NCI-H526 treated with DMSO at 0.1 percent for 48 hours (cell line): ENCODE measurements at regions not wholly inside any gene's neighbourhood (a gene's known extent, or its start where the extent isn't known, plus 50 kb on each side); places are given as distances from the start of the nearest gene placed in this dataset.
"Not testable (repeated sequence)": the region's sequence is repeated elsewhere in the genome, so short reads cannot be mapped to it uniquely, and the experiment has no call there.

ENCODE experiments used
- DNase-seq: peaks from one replicate; lab custom pipeline; 2025; lab: John Stamatoyannopoulos, UW

DNA sequence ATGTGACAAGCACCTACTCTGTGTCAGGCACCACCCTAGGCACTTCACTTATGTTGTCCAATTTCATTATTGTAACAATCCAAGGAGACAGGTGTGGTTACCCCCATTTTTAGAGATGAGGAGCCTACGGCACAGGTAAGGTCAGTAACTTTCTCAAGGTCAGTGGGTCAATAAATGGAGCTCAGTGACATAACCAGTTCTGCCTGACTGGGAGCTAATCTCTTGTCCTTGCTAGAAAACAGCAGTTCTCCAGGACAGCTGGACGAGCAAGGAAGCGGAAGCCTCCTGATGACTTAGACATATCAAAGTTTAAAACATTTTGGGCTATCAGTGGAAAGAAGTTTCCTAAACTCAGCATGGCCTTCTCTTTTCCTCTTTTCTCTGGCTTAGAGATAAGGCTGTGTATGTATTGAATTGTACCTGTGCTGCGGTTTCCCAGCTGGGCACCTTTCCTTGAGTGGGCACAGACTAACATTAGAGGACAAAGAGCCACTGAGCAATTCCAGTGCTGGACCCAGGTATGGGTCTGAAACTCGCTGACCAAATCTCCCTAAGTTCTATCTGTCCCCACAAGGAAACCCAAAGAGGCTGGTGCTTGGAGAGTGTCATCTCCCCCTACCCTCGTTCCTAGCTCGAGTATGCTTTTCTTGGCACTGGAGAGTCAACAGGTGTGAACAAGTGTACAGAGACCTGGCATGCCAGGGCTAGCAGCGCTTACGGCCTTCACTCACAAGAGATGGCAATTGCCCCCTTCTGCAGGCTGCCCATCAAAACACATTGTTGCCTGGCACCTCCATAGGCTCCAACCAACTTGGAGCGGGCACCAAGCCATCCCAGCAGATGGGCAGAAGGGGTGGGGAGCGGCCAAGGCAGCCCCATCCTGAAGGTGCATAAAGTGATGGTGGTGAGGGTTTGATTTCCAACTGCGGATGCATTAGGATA is 456.1 kb upstream of the PROX1 start:
- no peak for DNase-seq

DNA sequence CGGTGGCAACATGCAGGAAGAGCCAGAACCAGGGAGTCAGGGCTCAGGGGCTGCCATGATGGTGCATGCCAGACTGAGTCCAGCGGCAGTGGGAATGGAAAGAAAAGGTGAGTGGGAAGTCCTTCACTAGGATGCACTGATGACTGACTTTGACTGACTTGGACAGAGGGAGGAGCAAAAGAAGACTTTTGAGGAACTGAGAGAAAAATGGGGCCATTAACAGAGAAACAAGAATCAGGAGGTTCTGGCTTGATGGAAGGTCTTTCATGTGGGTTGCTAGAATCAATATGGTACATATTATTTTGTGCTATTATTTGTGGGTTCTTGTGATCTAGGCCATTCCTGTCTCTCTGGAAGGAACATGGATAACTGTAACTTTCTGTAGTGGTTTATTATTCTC is 454.6 kb upstream of the PROX1 start:
- no peak for DNase-seq

DNA sequence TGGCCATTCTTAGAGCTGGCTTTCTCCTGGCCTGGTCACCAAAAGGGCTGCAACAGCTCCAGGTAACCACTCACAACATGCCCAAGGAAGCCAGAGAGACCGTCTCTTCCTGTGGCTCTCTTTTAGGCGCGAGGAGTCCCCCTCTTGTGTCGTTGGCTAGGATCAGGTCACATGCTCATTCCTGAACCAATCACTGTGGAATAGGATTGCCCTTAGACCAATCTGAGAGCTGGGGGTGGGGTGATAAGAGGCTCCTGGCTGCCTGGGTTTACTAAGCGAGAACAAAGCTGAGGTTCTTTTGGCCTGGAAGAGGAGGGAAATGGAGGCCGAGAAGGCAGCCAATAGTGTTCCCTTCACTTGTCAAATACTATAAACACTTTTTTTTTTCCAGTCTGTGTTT is 452.1 kb upstream of the PROX1 start:
- no peak for DNase-seq

- DNase-seq = no peak
Observed at GRCh38 chr1:213538251-213538650, 449.5 kb upstream of the PROX1 start.

GRCh38 chr1:213539464-213539863 is 448.3 kb upstream of the PROX1 start:
- DNase-seq = no peak

- DNase-seq = no peak
Observed at GRCh38 chr1:213541641-213542040, 446.1 kb upstream of the PROX1 start.

- not testable (repeated sequence) for DNase-seq
Observed at GRCh38 chr1:213545181-213545580, 442.6 kb upstream of the PROX1 start.

GRCh38 chr1:213549982-213550381 is 437.8 kb upstream of the PROX1 start:
- no peak for DNase-seq

DNA sequence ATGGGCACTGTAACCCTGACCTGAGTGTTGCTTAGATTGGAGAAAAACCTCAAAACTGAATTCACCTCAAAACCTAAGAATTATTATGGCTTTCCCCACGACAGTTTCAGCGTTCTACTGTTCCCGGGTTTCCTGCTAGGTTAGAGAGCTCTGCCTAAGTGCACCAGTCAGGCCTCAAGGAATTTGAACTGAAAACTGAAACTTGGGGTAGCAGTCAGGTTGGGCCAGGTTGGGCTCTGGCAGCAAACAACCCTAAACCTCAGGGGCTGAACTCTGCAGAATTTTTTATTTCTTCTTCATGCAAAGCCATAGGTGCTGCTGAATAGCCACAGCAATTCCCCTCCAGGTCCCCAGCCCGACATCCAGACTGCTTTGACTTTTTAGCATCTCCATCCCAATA is 437.0 kb upstream of the PROX1 start:
- no peak for DNase-seq

GRCh38 chr1:213552045-213552444 is 435.7 kb upstream of the PROX1 start:
- no peak for DNase-seq

GRCh38 chr1:213560226-213560625 is 427.5 kb upstream of the PROX1 start:
- no peak for DNase-seq

- DNase-seq = no peak
Observed at GRCh38 chr1:213561870-213562269, 425.9 kb upstream of the PROX1 start.

- DNase-seq = peak; percentile 24
Observed at GRCh38 chr1:213564215-213564659, 423.5 kb upstream of the PROX1 start.

GRCh38 chr1:213568929-213569815 is 418.6 kb upstream of the PROX1 start:
- no peak for DNase-seq

DNA sequence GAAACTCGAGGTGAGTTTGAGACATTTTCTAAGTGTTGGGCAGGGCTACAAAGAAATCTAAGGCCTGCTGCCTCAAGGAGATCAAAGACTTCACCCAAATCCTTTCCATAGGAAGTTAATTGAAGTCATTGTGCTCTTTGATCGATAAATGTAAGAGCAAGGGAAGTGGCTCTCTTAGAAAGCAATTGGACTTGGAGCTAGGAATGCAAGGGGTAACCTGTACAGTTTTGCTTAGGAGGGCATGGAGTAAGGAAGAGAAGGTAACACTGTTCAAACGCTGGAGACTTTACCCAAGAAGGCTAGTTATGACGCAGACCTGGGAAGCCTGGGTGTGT is 418.0 kb upstream of the PROX1 start:
- no peak for DNase-seq

DNA sequence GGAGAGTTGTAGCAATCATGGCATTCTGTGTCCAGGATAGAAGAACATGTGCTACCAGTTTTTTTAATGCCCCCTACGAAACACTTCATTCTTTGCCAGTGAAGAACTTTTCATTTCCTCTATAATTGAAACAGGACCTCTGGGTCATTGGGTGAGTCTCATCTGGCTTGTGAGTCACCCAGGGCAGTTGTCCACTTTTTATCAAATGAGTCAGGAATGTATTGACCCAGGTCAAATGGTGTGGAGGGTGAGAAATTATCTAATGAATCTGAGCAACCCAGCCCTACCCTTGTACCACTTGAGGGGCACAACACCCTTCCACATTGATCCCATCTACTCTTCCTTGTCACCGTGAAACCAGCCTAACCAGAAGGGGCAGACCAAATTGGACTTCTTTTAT is 417.3 kb upstream of the PROX1 start:
- no peak for DNase-seq

DNA sequence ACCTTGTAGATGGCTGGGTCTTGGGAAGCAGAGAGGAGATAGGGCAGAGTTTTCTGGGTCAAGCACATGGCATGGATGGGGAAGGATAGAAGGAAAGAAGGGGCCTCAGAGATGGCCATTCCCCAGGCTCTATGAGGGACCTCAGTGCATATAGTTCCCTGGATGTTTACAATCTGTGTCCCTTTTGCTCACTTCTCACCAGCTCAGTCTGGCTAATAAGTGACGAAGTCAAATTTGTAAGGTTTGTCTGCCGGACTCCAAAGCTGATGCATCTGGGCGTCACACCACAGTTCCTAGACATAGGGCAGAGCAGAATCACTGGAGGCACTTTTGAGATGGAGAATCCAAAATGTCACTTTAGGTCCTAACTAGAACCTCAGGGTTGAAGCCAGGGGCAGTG is 416.4 kb upstream of the PROX1 start:
- no peak for DNase-seq

GRCh38 chr1:213571843-213572242 is 415.9 kb upstream of the PROX1 start:
- no peak for DNase-seq

DNA sequence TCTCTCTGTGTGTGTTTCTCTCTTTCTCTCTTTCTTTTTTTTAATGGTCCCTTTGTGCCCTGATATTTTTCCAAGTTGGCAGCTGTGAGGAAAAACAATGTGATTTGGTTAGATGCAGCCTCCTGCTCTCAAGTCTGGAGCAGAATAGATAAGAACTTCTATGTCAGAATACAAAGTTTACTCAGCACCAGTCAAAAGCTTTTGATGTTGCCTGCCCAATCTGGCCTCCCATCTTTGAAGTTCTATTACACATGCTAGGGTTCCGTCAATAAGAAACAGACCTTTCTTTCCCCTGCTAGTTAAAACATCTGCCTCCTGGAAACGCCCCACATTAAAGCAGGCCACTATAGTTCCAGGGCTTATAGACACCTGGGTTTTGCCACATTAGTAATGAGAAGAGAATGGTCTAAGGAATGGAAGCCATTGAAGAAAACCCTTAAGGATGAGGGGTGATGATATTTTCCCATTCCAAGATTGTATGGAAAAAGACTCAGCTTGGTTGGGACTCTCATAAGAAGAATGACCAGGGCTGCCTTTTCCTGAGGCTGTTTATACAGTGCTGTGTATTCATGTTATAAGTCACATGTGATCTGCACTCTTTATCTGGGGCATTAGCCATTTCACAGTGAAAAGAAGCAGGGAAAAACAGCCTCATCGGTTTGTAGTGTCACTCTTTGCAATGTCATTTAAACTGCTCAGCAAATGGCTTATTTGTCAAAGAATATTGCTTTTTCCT is 414.7 kb upstream of the PROX1 start:
- no peak for DNase-seq

GRCh38 chr1:213573648-213574009 is 414.1 kb upstream of the PROX1 start:
- no peak for DNase-seq

DNA sequence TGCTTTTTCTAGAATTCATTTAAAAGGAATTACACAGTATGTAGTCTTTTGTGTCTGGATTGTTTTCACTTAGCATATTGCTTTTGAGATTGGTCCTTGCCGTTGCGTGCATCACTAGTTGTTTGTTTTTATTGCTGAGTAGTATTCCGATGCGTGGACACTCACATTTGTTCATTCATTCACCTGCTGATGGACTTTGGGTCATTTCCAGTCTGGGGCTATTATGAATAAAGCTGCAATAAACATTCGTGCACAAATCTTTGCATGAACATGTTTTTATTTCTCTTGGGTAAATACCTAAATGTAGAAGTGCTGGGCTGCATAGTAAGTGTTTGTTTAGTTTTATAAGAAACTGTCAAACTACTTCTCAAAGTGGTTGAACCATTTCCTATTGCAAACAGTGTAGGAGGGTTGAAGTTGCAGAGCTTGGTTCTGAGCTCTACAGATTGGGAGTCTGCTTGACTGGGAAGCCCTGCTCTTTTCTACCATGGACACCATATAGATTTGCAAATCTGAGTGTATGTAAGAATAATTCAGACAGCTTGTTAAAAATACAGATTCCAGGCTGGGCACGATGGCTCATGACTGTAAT is 404.7 kb upstream of the PROX1 start:
- no peak for DNase-seq

DNA sequence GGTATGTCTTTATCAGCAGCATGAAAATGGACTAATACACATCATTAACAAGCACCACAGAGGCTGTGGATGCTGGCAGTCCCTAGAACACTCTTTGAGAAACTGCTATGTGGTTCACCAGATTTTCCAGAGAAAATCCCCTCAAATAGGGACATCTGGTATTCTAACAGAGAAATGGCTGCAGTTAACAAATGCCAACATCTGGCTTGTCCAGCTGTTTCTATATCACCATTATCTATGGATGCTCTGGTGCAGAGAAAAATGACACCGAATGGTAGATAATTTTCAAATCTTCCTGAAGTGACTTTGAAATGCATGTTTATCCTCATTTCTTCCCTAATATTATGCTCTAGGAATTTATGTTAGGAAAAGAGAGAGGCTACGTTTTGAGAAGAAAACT is 403.5 kb upstream of the PROX1 start:
- DNase-seq = no peak
